OCI-LY7 (cell line): ENCODE measurements at regions not wholly inside any gene's neighbourhood (a gene's known extent, or its start where the extent isn't known, plus 50 kb on each side); places are given as distances from the start of the nearest gene placed in this dataset.

Source experiments
- BruUV-seq: library from RNA; stranded (reverse); fragments of 400-500 nt; replicated peaks from 2 replicates; lab custom pipeline; 2021; lab: Mats Ljungman, UMichigan
- CTCF ChIA-PET: fragments of 300-600 bp; sonication (Branson Sonifier 250); formaldehyde crosslinking; loops from one replicate; lab custom pipeline; 2022; ENCODE audit warnings: antibody characterized with exemption; ENCODE audit not compliant: unreplicated experiment; lab: Charles Lee
- POLR2A ChIA-PET: fragments of 300-600 bp; sonication (Branson Sonifier 250); formaldehyde crosslinking; loops from one replicate; lab custom pipeline; 2022; ENCODE audit warnings: antibody characterized with exemption; lab: Charles Lee
- DNase-seq: peaks from one replicate; pipeline ENCODE4 v3.0.0-alpha.2; 2015; ENCODE audit warnings: low spot score
- H2AFZ ChIP-seq: fragments of 200-600 bp; sonication (generic), shearing (Covaris generic); 2 replicates; pipeline ENCODE4 v1.6.1; 2014; ENCODE audit warnings: mild to moderate bottlenecking, antibody characterized with exemption, low read length, moderate library complexity
- H3K27ac ChIP-seq: fragments of 200-600 bp; sonication (generic); 2 replicates; pipeline ENCODE4 v1.5.1; 2014; ENCODE audit warnings: mixed run types, low read depth, mild to moderate bottlenecking, moderate library complexity, low read length, inconsistent platforms; ENCODE audit not compliant: poor library complexity, severe bottlenecking
- H3K36me3 ChIP-seq: fragments of 200-600 bp; sonication (generic); 2 replicates; pipeline ENCODE4 v1.6.1; 2014; ENCODE audit warnings: mild to moderate bottlenecking, antibody characterized with exemption, low read length, moderate library complexity, mixed read lengths; ENCODE audit not compliant: insufficient read depth
- H3K4me1 ChIP-seq: fragments of 200-600 bp; sonication (generic); 2 replicates; pipeline ENCODE4 v1.5.1; 2014; ENCODE audit warnings: mild to moderate bottlenecking, low read length; ENCODE audit not compliant: insufficient read depth, poor library complexity, severe bottlenecking
- H3K4me2 ChIP-seq: fragments of 200-600 bp; sonication (generic); 2 replicates; pipeline ENCODE4 v1.6.1; 2014; ENCODE audit warnings: mild to moderate bottlenecking, low read length
- H3K4me3 ChIP-seq: fragments of 200-600 bp; sonication (generic); 2 replicates; pipeline ENCODE4 v1.5.1; 2014; ENCODE audit warnings: mild to moderate bottlenecking, low read depth, low read length; ENCODE audit not compliant: poor library complexity, severe bottlenecking
- H3K79me2 ChIP-seq: fragments of 200-600 bp; sonication (generic); 2 replicates; pipeline ENCODE4 v1.6.1; 2016; ENCODE audit warnings: low read depth, mild to moderate bottlenecking, low read length, moderate library complexity, mixed read lengths; ENCODE audit not compliant: insufficient read depth
- H3K9me2 ChIP-seq: fragments of 200-600 bp; sonication (generic); 2 replicates; pipeline ENCODE4 v1.6.1; 2016; ENCODE audit warnings: mild to moderate bottlenecking, low read length, mixed read lengths; ENCODE audit not compliant: insufficient read depth
- H3K9me3 ChIP-seq: fragments of 200-600 bp; sonication (generic); 2 replicates; pipeline ENCODE4 v1.6.1; 2014; ENCODE audit warnings: mild to moderate bottlenecking, mixed run types, low read length, mixed read lengths
- H4K20me1 ChIP-seq: fragments of 200-600 bp; sonication (generic); 2 replicates; pipeline ENCODE4 v1.6.1; 2014; ENCODE audit warnings: mild to moderate bottlenecking, antibody characterized with exemption, low read length, moderate library complexity, mixed read lengths; ENCODE audit not compliant: insufficient read depth
- CTCF ChIP-seq: fragments of 200-600 bp; sonication (generic); conservative IDR thresholded peaks from 2 replicates; pipeline ENCODE4 v1.5.1; 2014; ENCODE audit warnings: mild to moderate bottlenecking, antibody characterized with exemption, low read length, moderate library complexity, mixed read lengths
- EZH2phosphoT487 ChIP-seq: fragments of 200-600 bp; sonication (generic); IDR thresholded peaks from 2 replicates; pipeline ENCODE4 v1.6.1; 2018; ENCODE audit warnings: low read depth, borderline replicate concordance, mild to moderate bottlenecking, mixed run types, antibody characterized with exemption, low read length, moderate library complexity, mixed read lengths
- intact Hi-C: fragments of 100-400 bp; cut with micrococcal nuclease; formaldehyde crosslinking; loops from one replicate; pipeline ENCODE4 v1.10.0; 2022; ENCODE audit not compliant: unreplicated experiment

GRCh38 chr16:86010680-86011141 is 111.7 kb downstream of the IRF8 start:
- Histone ChIP-seq H3K9me2 (no peaks in the 10 kb centered on the region), H3K4me1 (peaks cover 14% of the 10 kb centered on the region), H2AFZ (no peak overlapping the region), H3K79me2 (no peaks in the 10 kb centered on the region), H3K9me3 (no peaks in the 10 kb centered on the region), H3K27ac (no peak overlapping the region), H3K4me3 (no peak overlapping the region), H3K4me2 (peak overlapping the region; percentile 30), H3K36me3 (no peaks in the 10 kb centered on the region), H4K20me1 (no peaks in the 10 kb centered on the region)
- ChIA-PET POLR2A (interaction anchor here (1.0 to 1.4 kb wide), 2 partner anchors 15 to 210 kb away, joined by 3 to 4 read pairs; no protein-coding TSS in a partner anchor), CTCF (interaction anchor here (1.2 kb wide), 1 partner anchor 191 kb away, joined by 5 read pairs; no protein-coding TSS in a partner anchor)
- no peak for TF ChIP-seq CTCF
- TF ChIP-seq EZH2phosphoT487, result no peak
- DNase-seq, result no peak
- intact Hi-C loops, result loop anchor here (10.0 kb wide), 1 partner anchor 116 kb away; the partner anchor contains the start of gene IRF8
- BruUV-seq, result no TSS peak

- CTCF ChIA-PET, result interaction anchor here (1.2 to 1.6 kb wide), 2 partner anchors 11 to 192 kb away, joined by 5 read pairs; no protein-coding TSS in a partner anchor
- no peaks in the 10 kb centered on the region for H4K20me1 ChIP-seq
- DNase-seq, result no peak
- no peak overlapping the region for H3K27ac ChIP-seq
- H3K4me2 ChIP-seq, result no peak overlapping the region
- POLR2A ChIA-PET, result interaction anchor here (1.4 kb wide), 1 partner anchor 210 kb away, joined by 4 read pairs; no protein-coding TSS in a partner anchor
- H3K36me3 ChIP-seq, result no peaks in the 10 kb centered on the region
- intact Hi-C loops, result loop anchor here (10.0 kb wide), 1 partner anchor 117 kb away; the partner anchor contains the start of gene IRF8
- no peak overlapping the region for H2AFZ ChIP-seq
- peaks cover 14% of the 10 kb centered on the region for H3K4me1 ChIP-seq
- H3K79me2 ChIP-seq, result no peaks in the 10 kb centered on the region
- BruUV-seq, result no TSS peak
- no peak overlapping the region for H3K4me3 ChIP-seq
- H3K9me2 ChIP-seq, result no peaks in the 10 kb centered on the region
- TF ChIP-seq CTCF, result no peak
- TF ChIP-seq EZH2phosphoT487, result no peak
- H3K9me3 ChIP-seq, result no peaks in the 10 kb centered on the region
These were observed 112.6 kb downstream of the IRF8 start for GRCh38 chr16:86011532-86011931.

- H2AFZ ChIP-seq, result no peak overlapping the region
- H3K4me2 ChIP-seq, result no peak overlapping the region
- no peak overlapping the region for H3K27ac ChIP-seq
- no peaks in the 10 kb centered on the region for H3K79me2 ChIP-seq
- H3K4me1 ChIP-seq, result peaks cover 14% of the 10 kb centered on the region
- TF ChIP-seq EZH2phosphoT487, result no peak
- no peak for TF ChIP-seq CTCF
- ChIA-PET POLR2A (interaction anchor here (1.2 kb wide), 1 partner anchor 14 kb away, joined by 4 read pairs; no protein-coding TSS in a partner anchor), CTCF (interaction anchor here (1.5 to 1.6 kb wide), 2 partner anchors 10 to 191 kb away, joined by 5 to 10 read pairs; no protein-coding TSS in a partner anchor)
- no peaks in the 10 kb centered on the region for H3K9me3 ChIP-seq
- no peaks in the 10 kb centered on the region for H3K9me2 ChIP-seq
- no peaks in the 10 kb centered on the region for H3K36me3 ChIP-seq
- no peaks in the 10 kb centered on the region for H4K20me1 ChIP-seq
- intact Hi-C loops, result loop anchor here (10.0 kb wide), 1 partner anchor 117 kb away; the partner anchor contains the start of gene IRF8
- H3K4me3 ChIP-seq, result no peak overlapping the region
- no peak for DNase-seq
- BruUV-seq, result no TSS peak
These were observed 113.3 kb downstream of the IRF8 start for GRCh38 chr16:86012221-86012620.
